GM18517 (cell line): ENCODE measurements at regions not wholly inside any gene's neighbourhood (a gene's known extent, or its start where the extent isn't known, plus 50 kb on each side); places are given as distances from the start of the nearest gene placed in this dataset.

Experiments
- ATAC-seq: cut with Tn5 transposase; IDR thresholded peaks from one replicate; pipeline ENCODE4 v1.9.1; 2021; ENCODE audit warnings: mild to moderate bottlenecking, moderate library complexity; ENCODE audit not compliant: unreplicated experiment

DNA sequence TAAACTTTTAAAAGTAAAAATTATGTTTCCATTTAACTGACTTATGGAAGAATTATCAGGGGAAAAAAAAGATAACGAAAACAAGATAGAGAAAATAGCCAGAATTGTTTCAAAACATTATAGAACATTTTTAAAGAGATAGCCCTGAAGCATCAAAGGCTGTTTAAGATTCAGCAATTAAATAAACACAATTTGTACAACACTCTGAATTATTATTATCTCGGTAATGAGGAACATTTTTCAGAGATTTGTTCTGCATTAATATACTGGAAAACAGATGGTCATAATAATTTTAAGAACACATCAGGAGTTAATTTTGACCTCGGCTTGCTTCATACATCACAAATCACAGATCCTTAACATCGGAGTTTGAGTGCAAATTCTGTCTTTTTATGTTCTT lies 643.8 kb downstream of the SORCS1 start:
- no peak for ATAC-seq

DNA sequence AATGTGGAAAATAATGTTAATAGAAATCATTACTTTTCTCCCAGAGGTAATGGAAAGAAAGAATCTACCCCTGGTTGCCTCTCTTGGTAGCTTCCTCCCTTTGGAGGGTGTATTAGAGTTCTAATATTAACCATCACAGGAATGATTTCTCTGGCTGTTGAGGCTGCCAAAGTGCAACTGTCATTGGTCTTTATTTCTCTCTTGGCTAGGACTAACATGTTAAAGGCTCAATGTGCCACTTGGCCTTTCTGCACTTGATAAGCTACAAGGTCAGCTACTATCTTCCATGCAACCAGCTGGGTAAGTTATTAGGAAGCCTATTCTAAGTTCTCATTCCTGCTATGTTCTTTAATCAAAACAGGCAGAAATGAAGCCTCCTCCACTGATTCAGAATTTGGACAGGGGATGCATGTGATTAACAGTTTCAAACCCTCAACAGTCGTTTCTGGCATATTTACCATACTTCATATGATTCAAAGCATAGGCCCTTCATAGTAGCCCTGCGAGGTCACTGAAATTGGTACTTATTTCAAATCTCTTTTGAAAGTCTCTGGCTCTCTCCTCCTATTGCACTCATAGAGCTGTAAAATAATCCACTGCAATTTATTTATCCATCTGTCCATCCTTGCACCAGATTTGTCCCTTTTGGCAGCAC lies 645.0 kb downstream of the SORCS1 start:
- ATAC-seq: no peak

DNA sequence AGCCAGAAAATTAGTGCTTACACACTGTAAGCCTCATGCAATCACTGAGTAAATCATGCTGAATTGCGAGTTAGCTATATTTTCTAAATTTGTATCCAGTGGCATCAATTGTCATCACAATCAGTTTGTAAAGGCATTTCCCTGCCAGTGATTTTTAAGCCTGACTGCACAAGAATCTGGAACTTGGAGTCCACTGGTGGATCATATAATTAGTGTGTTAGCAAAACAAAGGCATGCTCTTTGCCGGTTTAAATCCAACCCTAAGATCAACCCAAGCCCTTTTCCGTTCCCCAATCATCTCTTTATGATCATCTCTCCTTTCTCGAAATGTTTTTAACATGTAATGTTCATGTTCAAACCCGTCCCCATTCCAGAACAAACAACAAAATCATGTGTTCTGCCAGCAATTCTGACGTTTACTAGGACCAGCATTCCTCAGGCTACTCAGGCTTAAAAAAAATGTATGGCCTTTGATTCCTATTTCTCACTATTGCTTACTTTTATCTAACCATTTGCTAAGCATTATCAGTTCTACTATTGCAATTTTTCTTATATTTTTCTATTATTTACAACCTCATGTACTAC lies 649.2 kb downstream of the SORCS1 start:
- no peak for ATAC-seq

DNA sequence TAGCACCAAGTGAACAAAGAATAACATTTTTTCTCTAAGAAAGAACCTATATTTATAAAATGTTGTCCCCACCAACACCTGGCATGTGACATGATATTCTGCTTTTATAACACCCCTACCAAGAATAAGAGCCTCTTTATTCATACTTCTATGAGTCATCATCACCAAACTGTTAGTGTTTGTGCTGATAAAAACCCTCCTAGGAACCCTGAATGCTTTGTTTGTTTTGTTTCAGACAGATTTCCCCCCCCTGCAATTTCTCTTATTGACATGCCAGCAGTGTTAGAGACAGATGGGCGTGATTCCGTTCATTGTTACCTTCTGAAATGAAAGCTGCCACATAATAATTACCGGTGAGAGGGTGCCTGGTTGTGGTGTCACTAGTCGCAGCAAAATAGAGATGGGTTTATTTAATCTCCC lies 651.1 kb downstream of the SORCS1 start:
- ATAC-seq: no peak

DNA sequence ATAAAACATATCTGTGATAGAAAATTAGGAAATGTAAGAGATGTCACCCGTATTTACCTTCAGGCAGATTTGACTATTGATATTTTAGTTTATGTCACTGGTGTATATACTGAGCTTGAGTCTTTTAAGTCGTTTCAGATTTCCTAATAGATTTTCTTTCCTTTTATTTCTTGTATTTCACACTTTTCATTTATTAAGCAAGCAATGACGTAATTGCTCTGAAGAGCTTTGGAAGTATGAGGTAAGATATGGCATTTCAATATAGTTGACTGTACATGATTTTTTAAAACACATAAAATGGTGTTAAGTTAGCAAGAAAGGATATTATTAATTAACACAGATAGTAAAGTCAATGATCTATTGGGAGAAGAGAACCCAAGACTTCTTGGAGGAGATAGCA lies 652.6 kb downstream of the SORCS1 start:
- no peak for ATAC-seq

DNA sequence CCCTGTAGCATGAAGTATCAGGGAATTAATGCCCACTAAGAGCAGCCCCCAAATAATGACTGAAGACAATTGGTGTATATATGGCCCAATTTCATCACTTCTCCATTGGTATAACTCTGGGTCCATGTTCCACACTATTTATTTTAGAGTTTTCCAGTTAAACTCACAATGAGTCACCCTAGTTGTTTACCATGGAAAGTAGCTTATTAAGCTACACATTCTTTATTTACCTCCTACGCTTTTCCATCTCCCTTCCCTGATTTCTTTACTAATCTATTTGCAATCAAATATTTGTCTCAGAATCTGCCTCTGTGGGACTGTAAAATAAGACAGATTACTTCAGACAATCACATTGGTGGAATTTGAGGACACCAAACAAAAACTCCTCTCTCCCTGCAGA lies 655.6 kb downstream of the SORCS1 start:
- no peak for ATAC-seq

DNA sequence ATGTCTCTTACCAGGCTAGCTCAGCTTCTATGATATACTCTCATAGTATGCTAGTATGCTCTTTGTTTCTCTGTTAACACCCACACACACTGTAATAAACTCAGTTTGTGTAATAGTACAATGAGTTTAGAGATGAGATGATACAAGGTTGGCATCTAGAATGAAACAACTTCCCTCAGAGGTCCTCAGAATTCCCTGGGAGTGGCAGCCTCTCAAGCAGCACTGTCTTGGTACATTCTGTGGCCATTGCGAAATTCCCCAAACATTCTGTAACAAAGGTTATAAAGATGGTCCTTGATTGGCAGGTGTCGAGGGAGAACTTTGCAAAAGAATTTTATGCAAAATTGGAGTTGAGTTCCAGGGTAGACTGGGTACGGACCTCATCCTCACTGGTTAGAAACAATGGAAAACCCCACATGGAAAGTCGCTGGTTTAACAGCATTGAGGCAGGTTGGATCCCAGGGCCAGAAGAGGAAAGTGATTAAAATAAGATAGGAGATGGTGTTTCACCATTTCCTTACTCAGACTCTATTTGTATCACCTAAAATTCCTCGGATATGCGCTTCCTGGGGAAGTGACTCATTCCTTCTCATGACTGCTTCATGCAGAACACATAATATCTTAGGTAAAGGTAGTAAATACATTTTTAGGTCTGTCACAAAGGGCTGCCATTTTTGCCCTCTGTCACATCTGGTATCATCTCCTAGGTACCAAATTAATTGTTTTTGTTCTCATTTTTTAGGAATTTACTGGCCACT lies 657.8 kb downstream of the SORCS1 start:
- no peak for ATAC-seq

DNA sequence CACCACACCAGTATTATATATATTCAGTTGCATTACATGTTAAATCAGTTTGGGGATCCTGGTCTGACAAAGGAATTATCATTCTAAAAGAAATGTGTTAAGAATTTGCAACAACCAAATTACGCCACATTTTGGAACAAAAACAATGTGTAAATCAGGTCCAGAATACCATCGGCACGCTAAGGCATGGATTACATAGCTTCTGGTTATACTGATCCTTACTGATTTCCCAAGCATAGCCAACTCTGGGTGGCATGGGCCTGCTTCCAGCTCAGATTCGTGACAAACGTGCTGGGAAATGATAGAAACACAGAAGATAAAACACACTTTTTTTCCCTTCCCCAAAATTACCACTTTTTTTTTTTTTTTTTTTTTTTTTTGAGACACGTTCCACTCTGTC lies 660.0 kb downstream of the SORCS1 start:
- ATAC-seq: no peak

DNA sequence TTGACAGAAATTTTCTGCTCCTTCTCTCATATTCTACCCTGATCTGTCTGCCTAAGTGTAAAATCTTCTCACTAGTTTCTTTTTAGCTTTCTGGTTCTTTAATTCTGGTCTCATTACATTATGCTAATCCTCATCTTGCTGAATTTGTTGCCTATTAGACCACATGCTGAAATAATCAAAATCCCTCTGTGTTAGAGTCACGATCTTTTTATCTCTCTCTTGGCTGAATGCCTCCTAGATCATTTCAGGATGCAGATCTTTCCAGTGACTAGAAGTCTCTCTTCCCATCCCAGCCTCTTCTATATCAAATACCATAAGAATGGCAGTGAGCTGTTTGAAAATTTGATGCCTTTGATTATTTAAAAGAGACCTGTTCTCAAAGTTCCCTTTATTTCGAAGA lies 661.9 kb downstream of the SORCS1 start:
- ATAC-seq: no peak

DNA sequence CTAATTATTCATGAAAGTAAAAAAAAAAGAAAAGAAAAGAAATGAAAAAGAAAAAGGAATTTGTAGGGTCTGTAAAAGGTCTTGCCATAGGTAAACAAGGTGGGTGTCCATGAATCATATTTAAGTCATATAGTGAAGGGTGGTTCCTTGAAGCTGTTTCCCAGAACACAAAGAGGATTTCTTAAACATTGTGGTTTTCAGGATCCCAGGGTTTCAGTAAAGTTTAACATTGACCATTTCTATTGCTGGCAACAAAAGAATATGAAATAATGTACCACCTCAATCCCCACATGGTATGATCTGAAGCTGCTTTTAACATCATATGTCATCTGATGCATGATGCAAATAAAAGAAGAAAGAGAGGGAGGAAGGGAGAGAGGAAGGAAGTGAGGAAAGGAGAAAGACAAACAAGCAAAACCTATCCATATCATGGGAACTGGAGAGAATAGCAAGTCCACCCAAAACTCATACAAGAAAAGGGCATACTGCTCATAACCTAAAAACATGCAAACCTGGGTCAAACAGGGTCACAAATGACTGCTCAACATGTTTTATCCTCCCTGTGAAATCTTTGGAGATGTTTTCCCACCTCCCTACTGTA lies 663.5 kb downstream of the SORCS1 start:
- no peak for ATAC-seq

DNA sequence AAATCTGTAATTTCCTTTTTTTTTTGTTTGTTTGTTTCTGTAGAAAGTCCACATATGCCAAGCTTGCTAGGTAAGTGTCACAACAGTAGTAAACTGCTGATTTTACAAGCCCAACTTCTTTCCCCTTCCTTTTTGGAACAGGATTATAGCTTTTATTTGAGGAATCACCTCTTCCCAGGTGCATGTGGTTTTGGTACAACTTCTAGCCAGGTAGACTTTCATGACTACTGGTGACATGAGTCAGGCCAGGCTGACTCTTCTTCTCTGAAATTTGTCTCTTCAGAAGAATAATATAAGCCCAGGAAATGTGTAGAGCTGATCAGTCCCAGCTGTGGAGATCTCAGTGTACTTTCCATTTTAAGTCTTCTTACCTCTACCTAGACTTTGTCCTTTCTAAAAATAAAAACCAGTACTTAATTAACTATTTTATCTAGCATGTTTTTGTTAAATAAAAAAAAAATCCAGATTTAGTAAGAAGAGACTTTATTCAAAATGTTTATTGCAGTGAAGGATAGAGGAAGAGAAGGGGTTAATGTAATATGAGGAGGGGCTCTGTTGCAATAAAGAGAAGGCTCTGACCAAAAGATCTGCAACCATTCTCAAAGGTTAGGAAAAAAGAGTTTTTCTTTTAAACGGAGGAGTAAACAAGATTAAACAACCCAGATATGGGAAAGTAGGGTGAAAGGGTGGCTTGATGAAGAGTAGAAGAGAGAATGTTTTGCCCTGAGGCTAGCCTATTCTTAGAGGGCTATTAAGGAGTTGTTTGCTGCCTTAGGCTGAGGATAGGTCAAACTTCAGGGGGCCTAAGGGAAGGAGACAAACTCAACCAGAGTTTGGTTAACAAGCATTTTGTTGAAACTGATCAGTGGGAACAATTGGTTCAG lies 664.2 kb downstream of the SORCS1 start:
- ATAC-seq: no peak

DNA sequence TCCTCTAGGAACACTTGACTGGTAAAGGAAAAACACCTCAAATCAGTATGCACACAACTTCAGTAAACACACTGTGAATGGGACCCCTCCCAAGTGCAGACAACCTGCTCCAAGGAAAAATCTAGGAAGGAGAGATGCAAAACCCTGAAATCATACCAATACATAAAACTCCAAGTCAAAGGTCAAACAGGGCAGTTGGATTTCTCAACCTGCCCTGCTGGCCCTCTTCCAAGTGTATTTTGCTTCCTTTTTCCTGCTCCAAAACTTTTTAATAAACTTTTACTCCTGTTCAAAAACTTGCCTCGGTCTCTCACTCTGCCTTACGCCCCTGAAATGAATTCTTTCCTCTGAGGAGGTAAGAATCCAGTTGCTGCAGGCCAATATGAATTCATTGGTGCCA lies 665.1 kb downstream of the SORCS1 start:
- no peak for ATAC-seq

DNA sequence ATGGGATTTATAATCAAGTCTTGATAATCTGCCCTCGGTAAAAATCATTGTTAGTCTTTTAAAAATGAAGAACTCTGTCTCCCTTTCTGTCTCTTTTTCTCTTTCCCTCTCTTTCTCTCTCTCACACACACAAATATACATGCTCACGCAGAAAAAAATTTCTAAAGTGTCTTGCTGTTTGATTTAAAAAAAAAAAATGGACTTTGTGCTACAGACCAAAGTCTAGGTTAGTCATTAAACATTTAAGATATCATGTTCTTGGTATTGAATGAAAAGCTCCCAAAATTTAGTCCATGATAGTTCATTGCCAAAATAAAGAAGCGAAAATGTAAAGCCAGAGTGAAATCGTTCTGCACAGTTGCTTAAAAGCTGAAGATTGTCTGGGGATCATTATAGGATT lies 665.8 kb downstream of the SORCS1 start:
- no peak for ATAC-seq

DNA sequence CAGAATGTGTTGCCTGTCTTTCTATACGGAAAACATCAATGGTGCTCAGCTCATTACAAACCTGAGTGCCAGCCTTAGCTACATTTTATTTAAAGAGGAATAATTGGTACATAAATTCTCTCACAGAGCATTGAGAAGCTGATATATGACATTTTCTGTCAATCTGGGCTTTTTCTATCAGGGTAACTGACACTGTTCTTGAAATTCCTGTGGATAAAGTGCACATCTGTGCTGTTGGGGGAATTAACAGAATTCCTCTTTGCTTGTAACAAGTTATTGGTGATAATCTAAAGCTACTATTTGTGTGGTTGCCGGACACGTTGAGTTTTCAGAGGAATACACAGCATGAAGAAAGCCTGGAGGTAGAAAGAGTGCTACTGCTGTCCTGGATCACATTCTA lies 668.6 kb downstream of the SORCS1 start:
- ATAC-seq: no peak

DNA sequence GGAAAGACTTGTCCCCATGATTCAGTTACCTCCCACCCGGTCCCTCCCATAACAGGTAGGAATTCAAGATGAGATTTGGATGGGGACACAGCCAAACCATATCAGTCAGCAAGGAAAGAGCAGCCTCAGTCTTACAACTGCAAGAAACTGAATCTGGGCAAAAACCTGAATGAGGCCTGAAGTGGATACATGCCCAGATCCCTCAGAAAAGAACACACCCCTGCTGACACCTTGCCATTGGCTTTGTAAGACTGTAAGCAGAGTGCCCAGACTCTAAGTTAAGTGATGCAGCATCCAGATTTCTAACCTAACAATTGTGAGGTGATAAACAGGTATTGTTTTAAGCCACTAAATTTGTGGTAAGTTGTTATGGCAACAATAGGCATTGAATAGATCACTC lies 670.8 kb downstream of the SORCS1 start:
- no peak for ATAC-seq

DNA sequence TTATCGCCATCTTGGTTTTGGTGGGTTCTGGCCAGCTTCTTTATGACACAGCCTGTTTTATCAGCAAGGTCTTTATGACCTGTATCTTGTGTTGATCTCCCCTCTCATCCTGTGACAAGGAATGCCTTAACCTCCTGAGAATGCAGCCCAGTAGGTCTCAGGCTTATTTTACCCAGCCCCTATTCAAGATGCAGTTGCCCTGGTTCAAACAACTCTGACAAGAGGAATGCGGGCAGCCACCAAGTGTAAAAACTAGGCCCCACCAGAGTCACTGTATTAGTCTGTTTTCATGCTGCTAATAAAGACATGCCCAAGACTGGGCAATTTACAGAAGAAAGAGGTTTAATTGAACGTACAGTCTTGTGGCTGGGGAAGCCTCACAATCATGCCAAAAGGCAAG lies 671.3 kb downstream of the SORCS1 start:
- no peak for ATAC-seq

DNA sequence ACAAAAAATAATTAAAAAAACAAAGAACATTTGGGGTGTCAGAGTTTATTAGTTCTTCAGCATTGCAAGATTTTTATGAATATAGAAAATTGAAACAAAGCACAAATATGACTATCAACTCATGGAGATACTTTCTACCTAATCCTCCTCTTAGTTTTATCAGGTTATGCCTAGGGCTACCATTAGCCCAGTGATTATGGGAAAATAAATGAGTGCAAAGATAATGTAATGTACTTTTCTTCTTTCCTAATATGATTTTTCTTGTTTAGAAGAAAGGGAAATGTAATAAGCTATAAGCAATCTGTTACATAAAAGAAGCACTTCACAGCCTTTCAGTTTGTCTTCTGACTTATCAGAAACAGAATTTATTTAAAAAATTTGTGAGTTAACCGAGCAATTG lies 676.8 kb downstream of the SORCS1 start:
- no peak for ATAC-seq

DNA sequence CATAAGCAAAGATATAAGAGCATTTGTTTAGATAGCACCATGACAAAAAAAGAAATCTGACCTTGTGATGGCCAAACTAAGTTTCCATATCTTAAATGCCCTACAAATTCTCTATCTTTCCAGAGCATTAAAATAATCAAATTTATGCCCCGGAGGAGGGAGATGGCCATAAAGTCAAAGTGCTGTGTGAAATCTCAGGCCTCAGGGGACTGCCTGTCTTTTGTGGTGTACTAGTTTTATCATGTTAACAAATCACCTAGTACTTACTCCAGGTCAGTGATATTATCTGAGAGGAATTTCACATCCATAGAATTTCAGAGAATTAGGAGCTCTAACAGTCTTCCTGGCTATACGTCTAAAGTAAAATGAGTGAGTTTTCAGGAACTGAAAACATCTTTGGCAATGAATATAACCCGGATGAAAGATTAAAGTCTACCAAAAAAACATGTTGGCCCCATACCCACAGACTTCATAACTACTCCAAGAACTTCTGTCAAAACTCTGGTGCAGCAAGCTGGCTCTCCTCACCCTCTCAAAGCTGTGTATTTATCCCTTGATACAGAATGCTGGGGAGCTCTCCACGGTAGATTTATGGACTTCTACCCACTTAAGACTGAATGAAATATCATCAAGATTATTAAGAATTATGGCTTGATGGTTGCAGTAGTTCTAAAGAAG lies 682.8 kb downstream of the SORCS1 start:
- no peak for ATAC-seq

DNA sequence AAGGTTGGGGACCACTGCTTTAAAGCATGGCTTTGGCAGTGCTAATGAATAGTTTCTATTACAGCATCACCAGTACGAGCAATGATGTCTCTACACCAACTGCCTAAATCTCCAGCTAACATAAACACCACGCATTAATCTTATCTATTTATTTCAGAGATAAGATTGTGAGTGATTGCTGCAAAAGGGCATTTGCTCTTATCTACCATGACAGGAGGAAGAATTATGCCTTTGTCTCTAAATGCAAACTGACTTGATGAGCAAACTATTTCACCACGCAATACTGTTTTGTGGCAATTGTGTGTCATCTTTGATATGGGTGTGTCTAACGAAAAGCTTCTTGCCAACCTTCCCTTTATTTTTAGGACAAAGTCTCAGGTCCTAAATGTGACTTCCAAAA lies 684.9 kb downstream of the SORCS1 start:
- ATAC-seq: no peak

DNA sequence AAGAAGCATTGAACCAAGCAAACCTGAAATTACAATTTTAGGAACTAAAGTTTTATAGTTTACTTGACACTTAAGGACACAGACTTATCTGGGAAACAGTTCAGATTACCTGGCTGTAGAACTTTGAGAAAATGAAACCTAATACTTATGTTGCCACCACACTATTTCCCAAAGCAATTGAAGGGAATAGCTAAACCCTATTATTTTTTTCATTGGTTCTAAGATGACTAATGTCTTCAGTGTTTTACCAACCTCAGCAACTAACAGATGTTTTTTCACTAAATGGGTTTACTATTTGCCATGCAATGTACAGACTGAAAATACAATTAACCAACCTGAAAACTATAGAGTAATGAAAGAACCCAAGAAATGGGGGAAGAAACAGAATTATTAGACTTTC lies 689.6 kb downstream of the SORCS1 start:
- ATAC-seq: no peak
